Tibial nerve (tissue), 4 donors: ENCODE measurements at regions not wholly inside any gene's neighbourhood (a gene's known extent, or its start where the extent isn't known, plus 50 kb on each side); places are given as distances from the start of the nearest gene placed in this dataset.

Experiments used
- DNase-seq, 2 donors: peaks; one replicate each; pipeline ENCODE4 v3.0.0-alpha.2; 2019; ENCODE audit warnings: low spot score in 2 of 2
- H3K27ac ChIP-seq, 4 donors: fragments of 200-600 bp; sonication (generic) in 3 of 4; one replicate each; pipeline ENCODE4 v1.5.1; 2017 to 2019; ENCODE audit warnings: mild to moderate bottlenecking in 1 of 4
- H3K27me3 ChIP-seq, 2 donors: fragments of 200-600 bp; sonication (generic) in 1 of 2; one replicate each; pipeline versions ENCODE4 v1.5.1 to v1.6.0; 2017 to 2019
- H3K36me3 ChIP-seq, 3 donors: fragments of 200-600 bp; sonication (generic); one replicate each; pipeline ENCODE4 v1.5.1; 2018 to 2019
- H3K4me1 ChIP-seq, 4 donors: fragments of 200-600 bp; sonication (generic) in 3 of 4; one replicate each; pipeline ENCODE4 v1.5.1; 2017 to 2019
- H3K4me3 ChIP-seq, 4 donors: fragments of 200-600 bp; sonication (generic) in 3 of 4; one replicate each; pipeline ENCODE4 v1.5.1; 2017 to 2019; ENCODE audit warnings: mild to moderate bottlenecking in 1 of 4, moderate library complexity in 1 of 4
- H3K9me3 ChIP-seq, 4 donors: fragments of 200-600 bp; sonication (generic) in 3 of 4; one replicate each; pipeline ENCODE4 v1.5.1; 2017 to 2019
- EP300 ChIP-seq, 2 donors: sonication (generic); formaldehyde crosslinking; IDR thresholded peaks; one replicate each; pipeline ENCODE4 v1.6.1; 2017; ENCODE audit warnings: antibody characterized with exemption in 2 of 2, mild to moderate bottlenecking in 1 of 2
- POLR2A ChIP-seq, 2 donors: fragments of 450-650 bp; IDR thresholded peaks; one replicate each; pipeline ENCODE4 v1.6.1; 2017; ENCODE audit warnings: antibody characterized with exemption in 2 of 2, mild to moderate bottlenecking in 2 of 2, moderate library complexity in 2 of 2
- WGBS, 2 donors: methylation state at CpG; one replicate each; pipeline ENCODE4 v1.1.5; 2018; 5-methylcytosine and 5-hydroxymethylcytosine counted together
- TF ChIP-seq, protein P1 (sequence below), 5 experiments: fragments of 200-600 bp in 3 of 5; fragments of 450-650 bp in 2 of 5; sonication (generic) in 3 of 5; IDR thresholded peaks; one replicate each; pipeline ENCODE4 v1.5.1; 2016 to 2019; ENCODE audit warnings: antibody characterized with exemption in 5 of 5, mild to moderate bottlenecking in 3 of 5, moderate library complexity in 2 of 5

DNA sequence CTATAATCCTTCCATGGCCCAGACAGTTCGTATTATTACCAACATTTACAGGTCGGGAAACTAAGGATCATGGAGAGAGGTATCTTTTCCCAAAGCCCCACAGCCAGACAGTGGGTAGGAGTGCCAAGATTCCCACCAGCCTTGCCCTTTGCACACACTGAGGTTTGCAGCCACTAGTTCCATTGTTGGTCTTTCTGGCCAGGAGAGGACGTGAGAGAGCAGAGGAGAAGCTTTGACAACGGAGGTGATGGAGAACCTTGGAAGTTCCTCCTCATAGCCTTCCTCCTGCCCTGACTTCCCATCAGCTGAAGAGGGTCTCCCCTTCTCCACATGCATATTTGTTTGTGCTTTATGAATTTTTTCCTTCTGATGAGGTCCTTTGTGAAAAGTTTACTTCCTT lies 50.5 kb upstream of the PLCL2 start:
- no peak overlapping the region for H3K27ac ChIP-seq
- no peaks in the 10 kb centered on the region for H3K9me3 ChIP-seq
- no peak overlapping the region for H3K4me3 ChIP-seq
- WGBS, 2 donors: 89 to 96% methylated on average over 4 of the region's 4 CpGs
- DNase-seq: no peak
- no peaks in the 10 kb centered on the region for H3K36me3 ChIP-seq
- no peaks in the 10 kb centered on the region for H3K4me1 ChIP-seq
- TF ChIP-seq POLR2A (IDR thresholded peaks at IDR 0.05) (no peak), EP300 (IDR thresholded peaks at IDR 0.05) (no peak)
- TF ChIP-seq, protein P1, sequence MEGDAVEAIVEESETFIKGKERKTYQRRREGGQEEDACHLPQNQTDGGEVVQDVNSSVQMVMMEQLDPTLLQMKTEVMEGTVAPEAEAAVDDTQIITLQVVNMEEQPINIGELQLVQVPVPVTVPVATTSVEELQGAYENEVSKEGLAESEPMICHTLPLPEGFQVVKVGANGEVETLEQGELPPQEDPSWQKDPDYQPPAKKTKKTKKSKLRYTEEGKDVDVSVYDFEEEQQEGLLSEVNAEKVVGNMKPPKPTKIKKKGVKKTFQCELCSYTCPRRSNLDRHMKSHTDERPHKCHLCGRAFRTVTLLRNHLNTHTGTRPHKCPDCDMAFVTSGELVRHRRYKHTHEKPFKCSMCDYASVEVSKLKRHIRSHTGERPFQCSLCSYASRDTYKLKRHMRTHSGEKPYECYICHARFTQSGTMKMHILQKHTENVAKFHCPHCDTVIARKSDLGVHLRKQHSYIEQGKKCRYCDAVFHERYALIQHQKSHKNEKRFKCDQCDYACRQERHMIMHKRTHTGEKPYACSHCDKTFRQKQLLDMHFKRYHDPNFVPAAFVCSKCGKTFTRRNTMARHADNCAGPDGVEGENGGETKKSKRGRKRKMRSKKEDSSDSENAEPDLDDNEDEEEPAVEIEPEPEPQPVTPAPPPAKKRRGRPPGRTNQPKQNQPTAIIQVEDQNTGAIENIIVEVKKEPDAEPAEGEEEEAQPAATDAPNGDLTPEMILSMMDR (IDR thresholded peaks at IDR 0.05): no peak
- no peaks in the 10 kb centered on the region for H3K27me3 ChIP-seq

DNA sequence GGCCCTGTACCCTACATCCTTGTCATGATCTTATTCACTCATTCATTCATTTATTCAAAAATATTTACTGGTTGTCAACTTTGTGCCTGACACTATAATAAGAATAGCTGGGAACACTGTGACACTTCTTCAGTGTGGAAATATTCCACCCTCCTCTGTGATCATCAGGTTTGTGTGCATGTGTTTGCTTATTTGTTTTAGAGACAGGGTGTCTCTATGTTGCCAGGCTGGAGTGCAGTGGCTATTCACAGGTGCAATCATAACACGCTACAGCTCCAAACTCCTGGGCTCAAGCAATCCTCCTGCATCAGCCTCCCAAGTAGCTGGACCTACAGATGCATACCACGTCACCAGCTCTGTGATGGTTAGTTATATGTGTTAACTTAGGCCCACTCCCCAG lies 50.0 kb upstream of the PLCL2 start:
- 88 to 97% methylated on average over 2 of the region's 2 CpGs for WGBS, 2 donors
- Histone ChIP-seq H3K27ac (no peak overlapping the region), H3K4me1 (no peaks in the 10 kb centered on the region), H3K4me3 (no peak overlapping the region), H3K27me3 (no peaks in the 10 kb centered on the region), H3K36me3 (no peaks in the 10 kb centered on the region), H3K9me3 (no peaks in the 10 kb centered on the region)
- no peak for DNase-seq
- TF ChIP-seq, protein P1 (IDR thresholded peaks at IDR 0.05): no peak
- TF ChIP-seq EP300 (IDR thresholded peaks at IDR 0.05): no peak
- no peak for TF ChIP-seq POLR2A (IDR thresholded peaks at IDR 0.05)
